ENCODE measurements at regions not wholly inside any gene's neighbourhood (a gene's known extent, or its start where the extent isn't known, plus 50 kb on each side); places are given as distances from the start of the nearest gene placed in this dataset.

- no peak for TF ChIP-seq CTCF (IDR thresholded peaks at IDR 0.05 in 8 of 11, conservative IDR thresholded peaks at IDR 0.05 in 3 of 11)
- no peak for TF ChIP-seq POLR2A (IDR thresholded peaks at IDR 0.05)
These were observed 572.7 kb downstream of the EPHA4 start for GRCh38 chr2:220999356-220999755.
